HEK293T (cell line): ENCODE measurements at regions not wholly inside any gene's neighbourhood (a gene's known extent, or its start where the extent isn't known, plus 50 kb on each side); places are given as distances from the start of the nearest gene placed in this dataset.

Experiments used
- L3MBTL2 ChIP-seq: fragments of 450-650 bp; conservative IDR thresholded peaks from 2 replicates; pipeline ENCODE4 v1.6.1; 2016; ENCODE audit warnings: mild to moderate bottlenecking
- NFRKB ChIP-seq: fragments of 450-650 bp; IDR thresholded peaks from 2 replicates; pipeline ENCODE4 v1.6.1; 2016; ENCODE audit warnings: mild to moderate bottlenecking, moderate library complexity
- SP1 ChIP-seq: fragments of 450-650 bp; IDR thresholded peaks from 2 replicates; pipeline ENCODE4 v1.6.1; 2017
- SUZ12 ChIP-seq: fragments of 450-650 bp; IDR thresholded peaks from 2 replicates; pipeline ENCODE4 v1.6.1; 2016; ENCODE audit warnings: mild to moderate bottlenecking

DNA sequence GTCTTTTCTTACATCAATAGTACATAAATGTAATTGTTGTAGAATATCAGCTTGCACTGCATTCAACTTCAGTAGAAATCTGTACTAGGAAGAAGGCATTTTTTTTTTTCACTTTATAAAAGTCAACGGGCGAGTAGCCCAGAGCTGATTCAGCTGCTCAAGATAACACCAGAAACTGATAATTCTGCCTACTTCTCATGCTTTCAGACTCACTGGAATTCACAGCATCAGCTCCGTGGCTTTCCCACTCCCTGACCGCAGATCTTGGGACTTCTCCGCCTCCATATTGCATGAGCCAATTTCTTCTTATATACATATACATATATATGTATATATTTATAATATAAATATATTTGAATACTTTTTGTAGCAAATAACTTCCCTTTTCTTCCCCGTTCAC, 263.1 kb upstream of the RXFP2 start:
- TF ChIP-seq SUZ12: no peak
- TF ChIP-seq NFRKB: no peak
- TF ChIP-seq SP1: no peak
- no peak for TF ChIP-seq L3MBTL2
